ENCODE measurements at regions not wholly inside any gene's neighbourhood (a gene's known extent, or its start where the extent isn't known, plus 50 kb on each side); places are given as distances from the start of the nearest gene placed in this dataset.

DNA sequence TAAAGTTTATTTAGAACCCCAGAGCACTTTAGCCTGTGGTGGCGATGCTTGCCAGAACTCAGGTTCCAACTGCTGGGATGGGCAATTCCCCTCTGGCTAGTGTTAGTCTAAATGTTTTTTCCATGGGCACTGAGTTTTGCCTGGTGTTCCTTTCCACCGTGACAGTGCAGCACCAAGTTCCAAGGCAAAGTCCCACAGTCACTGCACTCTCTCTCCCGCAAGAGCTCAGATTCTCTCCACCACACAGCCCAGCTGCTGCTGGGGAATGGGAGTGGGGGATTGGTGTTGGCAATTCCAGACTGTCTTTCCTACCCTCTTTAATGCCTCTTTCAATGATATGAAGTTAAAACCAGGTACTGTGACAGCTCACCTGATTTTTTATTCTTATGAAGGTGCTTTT is 247.6 kb downstream of the ALDH8A1 start (continued):
- TF ChIP-seq, protein P1, sequence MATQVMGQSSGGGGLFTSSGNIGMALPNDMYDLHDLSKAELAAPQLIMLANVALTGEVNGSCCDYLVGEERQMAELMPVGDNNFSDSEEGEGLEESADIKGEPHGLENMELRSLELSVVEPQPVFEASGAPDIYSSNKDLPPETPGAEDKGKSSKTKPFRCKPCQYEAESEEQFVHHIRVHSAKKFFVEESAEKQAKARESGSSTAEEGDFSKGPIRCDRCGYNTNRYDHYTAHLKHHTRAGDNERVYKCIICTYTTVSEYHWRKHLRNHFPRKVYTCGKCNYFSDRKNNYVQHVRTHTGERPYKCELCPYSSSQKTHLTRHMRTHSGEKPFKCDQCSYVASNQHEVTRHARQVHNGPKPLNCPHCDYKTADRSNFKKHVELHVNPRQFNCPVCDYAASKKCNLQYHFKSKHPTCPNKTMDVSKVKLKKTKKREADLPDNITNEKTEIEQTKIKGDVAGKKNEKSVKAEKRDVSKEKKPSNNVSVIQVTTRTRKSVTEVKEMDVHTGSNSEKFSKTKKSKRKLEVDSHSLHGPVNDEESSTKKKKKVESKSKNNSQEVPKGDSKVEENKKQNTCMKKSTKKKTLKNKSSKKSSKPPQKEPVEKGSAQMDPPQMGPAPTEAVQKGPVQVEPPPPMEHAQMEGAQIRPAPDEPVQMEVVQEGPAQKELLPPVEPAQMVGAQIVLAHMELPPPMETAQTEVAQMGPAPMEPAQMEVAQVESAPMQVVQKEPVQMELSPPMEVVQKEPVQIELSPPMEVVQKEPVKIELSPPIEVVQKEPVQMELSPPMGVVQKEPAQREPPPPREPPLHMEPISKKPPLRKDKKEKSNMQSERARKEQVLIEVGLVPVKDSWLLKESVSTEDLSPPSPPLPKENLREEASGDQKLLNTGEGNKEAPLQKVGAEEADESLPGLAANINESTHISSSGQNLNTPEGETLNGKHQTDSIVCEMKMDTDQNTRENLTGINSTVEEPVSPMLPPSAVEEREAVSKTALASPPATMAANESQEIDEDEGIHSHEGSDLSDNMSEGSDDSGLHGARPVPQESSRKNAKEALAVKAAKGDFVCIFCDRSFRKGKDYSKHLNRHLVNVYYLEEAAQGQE (IDR thresholded peaks at IDR 0.05): no peak
- TF ChIP-seq RFX5 (IDR thresholded peaks at IDR 0.05): no peak
- no peak for TF ChIP-seq CHD2 (IDR thresholded peaks at IDR 0.05; ENCODE audit: low read length, partially characterized antibody)

DNA sequence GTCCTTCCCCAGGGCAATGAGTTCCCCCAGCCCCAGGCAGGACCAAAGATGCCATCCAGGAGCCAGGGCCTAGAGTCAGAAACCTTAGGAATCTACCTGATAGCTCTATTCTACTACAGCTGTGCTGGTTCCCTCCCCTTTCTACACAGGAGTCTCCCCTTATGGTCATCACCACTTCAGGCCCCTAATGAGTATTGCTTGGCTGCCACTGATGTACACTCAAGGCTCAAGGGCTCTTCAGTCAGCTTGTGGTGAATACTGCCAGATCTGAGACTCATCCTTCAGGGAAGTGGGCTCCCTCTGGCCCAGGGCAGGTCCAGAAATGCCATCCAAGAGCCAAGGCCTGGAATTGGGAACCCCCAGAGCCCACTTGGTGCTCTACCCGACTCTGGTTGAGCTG is 248.6 kb downstream of the ALDH8A1 start:
- POLR2A ChIA-PET: no interaction called here

More for the DNA sequence above, 248.6 kb downstream of the ALDH8A1 start:
- H3K4me3 ChIP-seq: no peak overlapping the region
- no peak overlapping the region for H3K4me2 ChIP-seq
- FAIRE-seq (no peak), ATAC-seq (no peak), DNase-seq (ENCODE audit: low read depth in 1 of 2, low spot score in 1 of 2) (no peak)
- CTCF ChIA-PET: no interaction called here
- 60% methylated on average over 1 of the region's 1 CpG for WGBS (ENCODE audit: missing lambda C conversion rate)
- no peak overlapping the region for H3K27ac ChIP-seq
- peaks cover 3% of the 10 kb centered on the region for H3K4me1 ChIP-seq
- no peaks in the 10 kb centered on the region for H3K9me3 ChIP-seq
- TF ChIP-seq, protein P2, sequence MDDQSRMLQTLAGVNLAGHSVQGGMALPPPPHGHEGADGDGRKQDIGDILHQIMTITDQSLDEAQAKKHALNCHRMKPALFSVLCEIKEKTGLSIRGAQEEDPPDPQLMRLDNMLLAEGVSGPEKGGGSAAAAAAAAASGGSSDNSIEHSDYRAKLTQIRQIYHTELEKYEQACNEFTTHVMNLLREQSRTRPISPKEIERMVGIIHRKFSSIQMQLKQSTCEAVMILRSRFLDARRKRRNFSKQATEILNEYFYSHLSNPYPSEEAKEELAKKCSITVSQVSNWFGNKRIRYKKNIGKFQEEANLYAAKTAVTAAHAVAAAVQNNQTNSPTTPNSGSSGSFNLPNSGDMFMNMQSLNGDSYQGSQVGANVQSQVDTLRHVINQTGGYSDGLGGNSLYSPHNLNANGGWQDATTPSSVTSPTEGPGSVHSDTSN (IDR thresholded peaks at IDR 0.05): no peak
- TF ChIP-seq, protein P1 (IDR thresholded peaks at IDR 0.05): no peak
- TF ChIP-seq CBX2 (IDR thresholded peaks at IDR 0.05; ENCODE audit: borderline replicate concordance, low read depth) (no peak), NPAS2 (CRISPR knock-in tag; IDR thresholded peaks at IDR 0.05; ENCODE audit: borderline replicate concordance) (no peak), BHLHE40 (IDR thresholded peaks at IDR 0.05; ENCODE audit: low read depth, low read length) (no peak), FOSB (CRISPR knock-in tag; IDR thresholded peaks at IDR 0.05) (no peak), MAZ (IDR thresholded peaks at IDR 0.05; ENCODE audit: borderline replicate concordance, low read depth, low read length) (no peak), KDM1A (IDR thresholded peaks at IDR 0.05; ENCODE audit: low read depth) (no peak), TP53 (CRISPR knock-in tag; IDR thresholded peaks at IDR 0.05) (no peak), HOXB13 (CRISPR knock-in tag; IDR thresholded peaks at IDR 0.05; ENCODE audit: low read depth) (no peak), TFCP2L1 (CRISPR knock-in tag; IDR thresholded peaks at IDR 0.05) (no peak)
- TF ChIP-seq, protein P3, sequence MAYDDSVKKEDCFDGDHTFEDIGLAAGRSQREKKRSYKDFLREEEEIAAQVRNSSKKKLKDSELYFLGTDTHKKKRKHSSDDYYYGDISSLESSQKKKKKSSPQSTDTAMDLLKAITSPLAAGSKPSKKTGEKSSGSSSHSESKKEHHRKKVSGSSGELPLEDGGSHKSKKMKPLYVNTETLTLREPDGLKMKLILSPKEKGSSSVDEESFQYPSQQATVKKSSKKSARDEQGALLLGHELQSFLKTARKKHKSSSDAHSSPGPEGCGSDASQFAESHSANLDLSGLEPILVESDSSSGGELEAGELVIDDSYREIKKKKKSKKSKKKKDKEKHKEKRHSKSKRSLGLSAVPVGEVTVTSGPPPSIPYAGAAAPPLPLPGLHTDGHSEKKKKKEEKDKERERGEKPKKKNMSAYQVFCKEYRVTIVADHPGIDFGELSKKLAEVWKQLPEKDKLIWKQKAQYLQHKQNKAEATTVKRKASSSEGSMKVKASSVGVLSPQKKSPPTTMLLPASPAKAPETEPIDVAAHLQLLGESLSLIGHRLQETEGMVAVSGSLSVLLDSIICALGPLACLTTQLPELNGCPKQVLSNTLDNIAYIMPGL (CRISPR knock-in tag; IDR thresholded peaks at IDR 0.05; ENCODE audit: borderline replicate concordance): no peak
- TF ChIP-seq, protein P4, sequence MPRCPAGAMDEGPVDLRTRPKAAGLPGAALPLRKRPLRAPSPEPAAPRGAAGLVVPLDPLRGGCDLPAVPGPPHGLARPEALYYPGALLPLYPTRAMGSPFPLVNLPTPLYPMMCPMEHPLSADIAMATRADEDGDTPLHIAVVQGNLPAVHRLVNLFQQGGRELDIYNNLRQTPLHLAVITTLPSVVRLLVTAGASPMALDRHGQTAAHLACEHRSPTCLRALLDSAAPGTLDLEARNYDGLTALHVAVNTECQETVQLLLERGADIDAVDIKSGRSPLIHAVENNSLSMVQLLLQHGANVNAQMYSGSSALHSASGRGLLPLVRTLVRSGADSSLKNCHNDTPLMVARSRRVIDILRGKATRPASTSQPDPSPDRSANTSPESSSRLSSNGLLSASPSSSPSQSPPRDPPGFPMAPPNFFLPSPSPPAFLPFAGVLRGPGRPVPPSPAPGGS (IDR thresholded peaks at IDR 0.05): no peak
- TF ChIP-seq, protein P5, sequence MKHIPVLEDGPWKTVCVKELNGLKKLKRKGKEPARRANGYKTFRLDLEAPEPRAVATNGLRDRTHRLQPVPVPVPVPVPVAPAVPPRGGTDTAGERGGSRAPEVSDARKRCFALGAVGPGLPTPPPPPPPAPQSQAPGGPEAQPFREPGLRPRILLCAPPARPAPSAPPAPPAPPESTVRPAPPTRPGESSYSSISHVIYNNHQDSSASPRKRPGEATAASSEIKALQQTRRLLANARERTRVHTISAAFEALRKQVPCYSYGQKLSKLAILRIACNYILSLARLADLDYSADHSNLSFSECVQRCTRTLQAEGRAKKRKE (CRISPR knock-in tag; IDR thresholded peaks at IDR 0.05; ENCODE audit: low read depth): no peak
